Skeletal muscle tissue (tissue), 3 donors: ENCODE measurements at regions not wholly inside any gene's neighbourhood (a gene's known extent, or its start where the extent isn't known, plus 50 kb on each side); places are given as distances from the start of the nearest gene placed in this dataset.

Source experiments
- H3K27ac ChIP-seq: one replicate; pipeline ENCODE4 v1.7.0; 2013; ENCODE audit warnings: mild to moderate bottlenecking, low read depth, low read length, inconsistent platforms
- H3K27me3 ChIP-seq, 3 donors: one replicate each; pipeline ENCODE4 v1.7.0; 2013; ENCODE audit warnings: low read length in 3 of 3; ENCODE audit not compliant: control insufficient read depth in 3 of 3, insufficient read depth in 3 of 3
- H3K36me3 ChIP-seq, 3 donors: one replicate each; pipeline ENCODE4 v1.7.0; 2013; ENCODE audit warnings: low read length in 3 of 3; ENCODE audit not compliant: control insufficient read depth in 3 of 3, insufficient read depth in 3 of 3
- H3K4me1 ChIP-seq, 3 donors: one replicate each; pipeline ENCODE4 v1.7.0; 2013; ENCODE audit warnings: low read length in 3 of 3, mild to moderate bottlenecking in 3 of 3; ENCODE audit not compliant: control insufficient read depth in 3 of 3, insufficient read depth in 3 of 3
- H3K4me3 ChIP-seq, 3 donors: one replicate each; pipeline ENCODE4 v1.7.0; 2013; ENCODE audit warnings: low read length in 3 of 3
- H3K9ac ChIP-seq, 3 donors: one replicate each; pipeline ENCODE4 v1.7.0; 2013; ENCODE audit warnings: low read length in 3 of 3, mild to moderate bottlenecking in 3 of 3, moderate library complexity in 2 of 3, low read depth in 1 of 3
- H3K9me3 ChIP-seq, 3 donors: one replicate each; pipeline ENCODE4 v1.7.0; 2013; ENCODE audit warnings: low read length in 3 of 3; ENCODE audit not compliant: control insufficient read depth in 3 of 3
- donor health status: Osteomylitis.

DNA sequence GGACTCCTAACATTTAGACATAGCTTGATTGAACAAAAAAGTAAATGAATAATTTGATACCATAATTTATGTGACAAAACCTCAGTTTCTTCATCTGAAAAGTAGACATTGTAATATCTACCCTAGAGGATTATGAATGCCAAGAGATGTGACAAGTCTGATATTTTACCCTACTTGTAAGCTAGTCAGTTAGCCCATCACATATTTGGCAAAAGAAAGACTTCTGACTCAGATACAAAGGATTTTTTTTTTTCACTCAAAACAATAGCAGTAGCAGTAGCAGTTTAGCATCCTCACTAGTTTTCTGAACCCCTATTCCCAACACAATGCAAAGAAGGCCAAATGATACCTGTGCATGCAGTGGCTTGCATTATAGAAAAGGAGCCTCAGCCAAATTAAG lies 377.3 kb upstream of the E2F7 start:
- Histone ChIP-seq H3K9me3 (no peaks in the 10 kb centered on the region), H3K36me3 (no peaks in the 10 kb centered on the region), H3K4me1 (no peaks in the 10 kb centered on the region), H3K27ac (no peak overlapping the region), H3K9ac (no peak overlapping the region), H3K27me3 (no peaks in the 10 kb centered on the region), H3K4me3 (no peak overlapping the region)

GRCh38 chr12:77439749-77440148 lies 374.4 kb upstream of the E2F7 start:
- no peak overlapping the region for H3K27ac ChIP-seq
- no peaks in the 10 kb centered on the region for H3K36me3 ChIP-seq
- peaks cover 0 to 4% (median 0%) of the 10 kb centered on the region in 3 donors for H3K4me1 ChIP-seq
- no peak overlapping the region for H3K4me3 ChIP-seq
- H3K9ac ChIP-seq, result no peak overlapping the region
- no peaks in the 10 kb centered on the region for H3K27me3 ChIP-seq
- H3K9me3 ChIP-seq, result no peaks in the 10 kb centered on the region

DNA sequence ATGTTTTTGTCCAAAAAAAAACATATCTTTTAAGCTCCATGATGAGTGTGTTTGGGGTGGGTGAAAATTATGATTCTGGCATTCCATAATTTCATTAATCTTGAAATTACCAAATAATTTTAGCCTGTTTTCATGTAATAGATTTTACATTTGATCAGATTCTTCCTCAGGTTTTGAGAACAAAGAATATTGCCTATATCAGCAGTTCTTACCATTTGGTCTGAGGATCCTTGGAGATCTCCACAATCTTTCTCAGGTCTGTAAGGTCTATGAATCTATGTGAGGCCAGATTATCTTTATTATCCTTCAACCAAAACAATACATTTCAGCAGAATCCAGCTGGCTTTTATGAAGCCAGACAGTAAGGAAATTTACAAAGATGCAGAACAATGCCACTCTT lies 373.3 kb upstream of the E2F7 start:
- H3K9me3 ChIP-seq, result no peaks in the 10 kb centered on the region
- H3K27ac ChIP-seq, result no peak overlapping the region
- no peaks in the 10 kb centered on the region for H3K27me3 ChIP-seq
- H3K36me3 ChIP-seq, result no peaks in the 10 kb centered on the region
- peaks cover 0 to 4% (median 0%) of the 10 kb centered on the region in 3 donors for H3K4me1 ChIP-seq
- H3K4me3 ChIP-seq, result no peak overlapping the region
- no peak overlapping the region for H3K9ac ChIP-seq

DNA sequence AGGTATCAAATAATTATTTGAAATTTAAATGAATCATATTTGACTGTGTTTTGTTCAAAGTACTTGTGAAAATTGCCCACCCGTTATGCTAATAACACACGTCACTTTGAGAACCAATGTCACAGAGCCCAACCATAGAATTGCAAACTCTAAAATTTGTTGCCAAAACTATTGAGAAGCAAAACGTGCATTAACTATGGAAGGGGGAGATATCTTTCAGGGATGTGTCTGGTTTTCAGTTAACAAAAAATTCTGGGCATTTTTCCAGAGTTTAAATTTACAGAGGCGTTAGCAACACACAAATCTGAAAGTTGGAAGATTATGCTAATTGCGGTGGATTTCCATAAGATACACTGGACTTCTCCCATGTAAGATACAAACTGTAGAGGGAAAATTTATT lies 371.8 kb upstream of the E2F7 start:
- peaks cover 0 to 4% (median 0%) of the 10 kb centered on the region in 3 donors for H3K4me1 ChIP-seq

GRCh38 chr12:77435446-77436091 lies 370.2 kb upstream of the E2F7 start:
- Histone ChIP-seq H3K36me3 (no peaks in the 10 kb centered on the region), H3K9me3 (no peaks in the 10 kb centered on the region), H3K27ac (peak overlapping the region; percentile 71), H3K4me1 (peaks cover 0 to 4% (median 0%) of the 10 kb centered on the region in 3 donors), H3K9ac (peak overlapping the region in 1 of 3 donors; percentile 34), H3K4me3 (peak overlapping the region in 1 of 3 donors; percentile 37), H3K27me3 (no peaks in the 10 kb centered on the region)

More for the DNA sequence above, 371.8 kb upstream of the E2F7 start:
- no peaks in the 10 kb centered on the region for H3K36me3 ChIP-seq
- H3K9me3 ChIP-seq, result no peaks in the 10 kb centered on the region
- no peaks in the 10 kb centered on the region for H3K27me3 ChIP-seq
- H3K27ac ChIP-seq, result peak overlapping the region; percentile 71
- H3K9ac ChIP-seq, result peak overlapping the region in 1 of 3 donors; percentile 24
- peak overlapping the region in 1 of 3 donors; percentile 9 for H3K4me3 ChIP-seq

- H3K27me3 ChIP-seq, result no peaks in the 10 kb centered on the region
- H3K4me1 ChIP-seq, result peaks cover 0 to 4% (median 0%) of the 10 kb centered on the region in 3 donors
- no peaks in the 10 kb centered on the region for H3K9me3 ChIP-seq
- H3K36me3 ChIP-seq, result no peaks in the 10 kb centered on the region
- no peak overlapping the region for H3K4me3 ChIP-seq
- H3K9ac ChIP-seq, result no peak overlapping the region
- no peak overlapping the region for H3K27ac ChIP-seq
Measured at GRCh38 chr12:77433799-77434198, 368.4 kb upstream of the E2F7 start.

DNA sequence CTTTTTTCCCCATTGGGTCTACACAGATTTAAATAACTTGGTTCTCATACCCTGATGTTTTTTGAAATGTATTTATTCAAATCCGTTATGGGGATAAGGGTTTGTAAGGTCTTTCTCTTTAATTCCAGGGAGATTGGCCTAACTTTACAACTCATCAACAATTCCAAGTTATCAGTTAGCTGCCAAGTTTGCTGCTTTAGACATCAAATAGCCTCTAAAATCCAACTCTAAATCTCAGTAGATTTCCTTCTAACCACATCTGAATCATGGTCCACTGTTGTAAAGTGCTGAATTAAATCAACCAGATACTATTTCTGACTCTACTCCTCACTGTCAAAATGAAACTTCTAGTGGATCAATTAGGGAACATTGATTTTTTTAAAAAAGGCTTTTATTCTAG lies 364.1 kb upstream of the E2F7 start:
- Histone ChIP-seq H3K27ac (no peak overlapping the region), H3K27me3 (no peaks in the 10 kb centered on the region), H3K4me1 (no peaks in the 10 kb centered on the region), H3K9me3 (no peaks in the 10 kb centered on the region), H3K4me3 (no peak overlapping the region), H3K9ac (no peak overlapping the region), H3K36me3 (no peaks in the 10 kb centered on the region)

GRCh38 chr12:77421152-77421551 lies 355.8 kb upstream of the E2F7 start:
- Histone ChIP-seq H3K4me3 (no peak overlapping the region), H3K27ac (no peak overlapping the region), H3K9me3 (no peaks in the 10 kb centered on the region), H3K9ac (no peak overlapping the region), H3K36me3 (no peaks in the 10 kb centered on the region), H3K27me3 (no peaks in the 10 kb centered on the region), H3K4me1 (no peaks in the 10 kb centered on the region)

- Histone ChIP-seq H3K4me3 (no peak overlapping the region), H3K27me3 (no peaks in the 10 kb centered on the region), H3K27ac (no peak overlapping the region), H3K4me1 (no peaks in the 10 kb centered on the region), H3K9me3 (no peaks in the 10 kb centered on the region), H3K36me3 (no peaks in the 10 kb centered on the region), H3K9ac (no peak overlapping the region)
Measured at GRCh38 chr12:77409551-77409950, 344.2 kb upstream of the E2F7 start.

DNA sequence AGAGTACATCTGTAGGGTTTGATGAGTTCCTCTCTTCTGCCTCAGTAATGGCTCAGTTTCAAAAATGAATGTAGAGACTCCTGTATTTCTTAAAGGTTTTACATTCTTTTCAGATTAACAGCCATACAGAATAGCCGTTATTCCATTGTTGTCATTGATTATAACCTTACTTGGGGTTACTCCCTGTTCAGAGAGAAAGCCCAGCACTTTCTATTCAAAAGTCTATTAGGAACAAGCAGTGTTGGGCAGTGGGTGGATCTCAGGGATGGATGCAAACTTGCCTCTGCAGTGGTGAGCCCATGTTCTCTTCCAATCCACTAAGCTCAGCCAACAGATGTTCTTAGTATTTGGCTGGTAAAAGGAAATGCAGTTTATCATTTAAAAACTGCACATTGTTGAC lies 342.6 kb upstream of the E2F7 start:
- H3K4me1 ChIP-seq, result no peaks in the 10 kb centered on the region
- no peaks in the 10 kb centered on the region for H3K27me3 ChIP-seq
- no peak overlapping the region for H3K27ac ChIP-seq
- no peaks in the 10 kb centered on the region for H3K9me3 ChIP-seq
- H3K9ac ChIP-seq, result no peak overlapping the region
- H3K36me3 ChIP-seq, result no peaks in the 10 kb centered on the region
- H3K4me3 ChIP-seq, result no peak overlapping the region
